MM.1S (cell line): ENCODE measurements at regions not wholly inside any gene's neighbourhood (a gene's known extent, or its start where the extent isn't known, plus 50 kb on each side); places are given as distances from the start of the nearest gene placed in this dataset.

Experiments
- EZH2 ChIP-seq: fragments of 300-600 bp; sonication (generic); optimal IDR thresholded peaks from 2 replicates; pipeline ENCODE3; 2017; ENCODE audit warnings: low read depth, mild to moderate bottlenecking, antibody characterized with exemption, low read length, mixed read lengths
- TF ChIP-seq, protein P1 (sequence below): fragments of 300-600 bp; sonication (generic); IDR thresholded peaks from 2 replicates; pipeline ENCODE4 v1.5.1; 2016; ENCODE audit warnings: antibody characterized with exemption, low read length, mixed read lengths

DNA sequence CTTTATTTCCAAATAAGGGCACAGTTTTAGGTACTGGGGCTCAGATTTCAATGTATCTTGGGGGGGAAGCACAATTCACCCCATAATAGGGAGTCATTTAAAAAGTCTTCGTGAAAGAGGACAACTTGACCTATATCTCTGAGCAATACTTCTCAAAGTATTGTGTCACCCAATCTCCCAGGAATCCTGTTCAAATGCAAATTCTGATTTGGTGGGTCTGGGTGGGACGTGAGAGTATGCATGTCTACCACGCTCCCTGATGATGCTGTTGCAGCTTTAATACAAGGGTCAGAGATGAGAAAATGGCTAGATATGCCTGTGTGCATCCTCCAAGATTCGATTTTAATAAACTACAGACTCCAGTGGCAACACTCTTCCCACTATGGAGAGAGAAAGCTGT lies 514.8 kb downstream of the BCOR start:
- TF ChIP-seq, protein P1, sequence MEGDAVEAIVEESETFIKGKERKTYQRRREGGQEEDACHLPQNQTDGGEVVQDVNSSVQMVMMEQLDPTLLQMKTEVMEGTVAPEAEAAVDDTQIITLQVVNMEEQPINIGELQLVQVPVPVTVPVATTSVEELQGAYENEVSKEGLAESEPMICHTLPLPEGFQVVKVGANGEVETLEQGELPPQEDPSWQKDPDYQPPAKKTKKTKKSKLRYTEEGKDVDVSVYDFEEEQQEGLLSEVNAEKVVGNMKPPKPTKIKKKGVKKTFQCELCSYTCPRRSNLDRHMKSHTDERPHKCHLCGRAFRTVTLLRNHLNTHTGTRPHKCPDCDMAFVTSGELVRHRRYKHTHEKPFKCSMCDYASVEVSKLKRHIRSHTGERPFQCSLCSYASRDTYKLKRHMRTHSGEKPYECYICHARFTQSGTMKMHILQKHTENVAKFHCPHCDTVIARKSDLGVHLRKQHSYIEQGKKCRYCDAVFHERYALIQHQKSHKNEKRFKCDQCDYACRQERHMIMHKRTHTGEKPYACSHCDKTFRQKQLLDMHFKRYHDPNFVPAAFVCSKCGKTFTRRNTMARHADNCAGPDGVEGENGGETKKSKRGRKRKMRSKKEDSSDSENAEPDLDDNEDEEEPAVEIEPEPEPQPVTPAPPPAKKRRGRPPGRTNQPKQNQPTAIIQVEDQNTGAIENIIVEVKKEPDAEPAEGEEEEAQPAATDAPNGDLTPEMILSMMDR = no peak
- no peak for TF ChIP-seq EZH2
